Natural killer cell (primary cell): ENCODE measurements at regions not wholly inside any gene's neighbourhood (a gene's known extent, or its start where the extent isn't known, plus 50 kb on each side); places are given as distances from the start of the nearest gene placed in this dataset.

Experiments
- ATAC-seq, 3 donors: fragments of 150-1000 bp in 2 of 3; fragments of 200-7000 bp in 1 of 3; cut with Tn5 transposase; 1 replicate in 1 of 3; 2 replicates in 2 of 3; pipeline ENCODE4 v1.10.0; 2021; ENCODE audit warnings: mild to moderate bottlenecking in 2 of 3, moderate library complexity in 2 of 3
- DNase-seq, 2 donors: peaks; one replicate each; pipeline versions ENCODE4 v3.0.0 to v3.0.0-alpha.2; 2013 to 2021; ENCODE audit warnings: mixed read lengths in 1 of 2
- H3K27ac ChIP-seq: one replicate; pipeline ENCODE4 v1.5.1; 2013; ENCODE audit warnings: mild to moderate bottlenecking, low read length
- H3K27me3 ChIP-seq: one replicate; pipeline ENCODE4 v1.6.1; 2013; ENCODE audit warnings: low read length; ENCODE audit not compliant: control insufficient read depth, insufficient read depth
- H3K36me3 ChIP-seq: one replicate; pipeline ENCODE4 v1.6.1; 2013; ENCODE audit warnings: low read length; ENCODE audit not compliant: control insufficient read depth, insufficient read depth
- H3K4me1 ChIP-seq: one replicate; pipeline ENCODE4 v1.6.1; 2013; ENCODE audit warnings: low read length; ENCODE audit not compliant: control insufficient read depth, insufficient read depth
- H3K4me3 ChIP-seq: one replicate; pipeline ENCODE4 v1.5.1; 2013; ENCODE audit warnings: low read length
- H3K9me3 ChIP-seq: one replicate; pipeline ENCODE4 v1.6.1; 2013; ENCODE audit warnings: low read length; ENCODE audit not compliant: control insufficient read depth, insufficient read depth
- H3K27ac Mint-ChIP-seq, 2 donors: one replicate each; pipeline ENCODE4 v1.8.0; 2022; ENCODE audit warnings: mild to moderate bottlenecking in 2 of 2, mixed read lengths in 2 of 2, moderate library complexity in 1 of 2
- H3K27me3 Mint-ChIP-seq, 2 donors: one replicate each; pipeline ENCODE4 v1.8.0; 2022; ENCODE audit warnings: low read depth in 2 of 2, mixed read lengths in 2 of 2
- H3K36me3 Mint-ChIP-seq: one replicate; pipeline ENCODE4 v1.8.0; 2022; ENCODE audit warnings: mixed read lengths
- H3K4me1 Mint-ChIP-seq, 2 donors: one replicate each; pipeline ENCODE4 v1.8.0; 2022; ENCODE audit warnings: mixed read lengths in 2 of 2
- H3K4me3 Mint-ChIP-seq: one replicate; pipeline ENCODE4 v1.8.0; 2022; ENCODE audit warnings: mild to moderate bottlenecking, moderate library complexity, mixed read lengths
- H3K9me3 Mint-ChIP-seq, 2 donors: one replicate each; pipeline ENCODE4 v1.8.0; 2022; ENCODE audit warnings: mixed read lengths in 2 of 2
- WGBS: methylation state at CpG from one replicate; pipeline ENCODE4 v1.1.7; 2013; ENCODE audit warnings: missing lambda C conversion rate; ENCODE audit not compliant: insufficient coverage; 5-methylcytosine and 5-hydroxymethylcytosine counted together
- intact Hi-C: fragments of 100-400 bp; cut with micrococcal nuclease; formaldehyde crosslinking; loops from one replicate; pipeline ENCODE4 v1.14.2; 2022
- TF ChIP-seq, protein P1 (sequence below): fragments of 200-600 bp; IDR thresholded peaks from one replicate; pipeline ENCODE4 v1.8.0; 2022; ENCODE audit warnings: antibody characterized with exemption

DNA sequence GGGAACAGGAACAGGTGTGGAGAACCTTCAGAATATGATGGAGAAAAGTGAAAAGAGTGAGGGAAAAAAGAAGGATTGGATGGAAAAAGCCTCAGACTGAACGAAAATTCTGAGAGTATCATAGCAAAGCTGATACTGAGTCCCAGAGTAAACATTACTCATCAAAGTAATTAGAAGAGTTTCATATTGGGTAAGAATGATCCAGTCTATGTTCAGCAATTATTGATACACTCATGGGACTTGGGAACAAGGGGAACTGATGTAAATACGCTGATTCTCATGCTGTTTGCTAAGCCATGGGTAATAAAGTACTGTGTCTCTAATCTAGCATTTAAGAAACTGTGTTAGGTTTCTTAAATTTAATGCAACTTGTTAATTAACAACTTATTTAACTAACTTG lies 219.9 kb upstream of the NOL4 start:
- TF ChIP-seq, protein P1, sequence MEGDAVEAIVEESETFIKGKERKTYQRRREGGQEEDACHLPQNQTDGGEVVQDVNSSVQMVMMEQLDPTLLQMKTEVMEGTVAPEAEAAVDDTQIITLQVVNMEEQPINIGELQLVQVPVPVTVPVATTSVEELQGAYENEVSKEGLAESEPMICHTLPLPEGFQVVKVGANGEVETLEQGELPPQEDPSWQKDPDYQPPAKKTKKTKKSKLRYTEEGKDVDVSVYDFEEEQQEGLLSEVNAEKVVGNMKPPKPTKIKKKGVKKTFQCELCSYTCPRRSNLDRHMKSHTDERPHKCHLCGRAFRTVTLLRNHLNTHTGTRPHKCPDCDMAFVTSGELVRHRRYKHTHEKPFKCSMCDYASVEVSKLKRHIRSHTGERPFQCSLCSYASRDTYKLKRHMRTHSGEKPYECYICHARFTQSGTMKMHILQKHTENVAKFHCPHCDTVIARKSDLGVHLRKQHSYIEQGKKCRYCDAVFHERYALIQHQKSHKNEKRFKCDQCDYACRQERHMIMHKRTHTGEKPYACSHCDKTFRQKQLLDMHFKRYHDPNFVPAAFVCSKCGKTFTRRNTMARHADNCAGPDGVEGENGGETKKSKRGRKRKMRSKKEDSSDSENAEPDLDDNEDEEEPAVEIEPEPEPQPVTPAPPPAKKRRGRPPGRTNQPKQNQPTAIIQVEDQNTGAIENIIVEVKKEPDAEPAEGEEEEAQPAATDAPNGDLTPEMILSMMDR, result no peak
- intact Hi-C loops, result no loop called here

DNA sequence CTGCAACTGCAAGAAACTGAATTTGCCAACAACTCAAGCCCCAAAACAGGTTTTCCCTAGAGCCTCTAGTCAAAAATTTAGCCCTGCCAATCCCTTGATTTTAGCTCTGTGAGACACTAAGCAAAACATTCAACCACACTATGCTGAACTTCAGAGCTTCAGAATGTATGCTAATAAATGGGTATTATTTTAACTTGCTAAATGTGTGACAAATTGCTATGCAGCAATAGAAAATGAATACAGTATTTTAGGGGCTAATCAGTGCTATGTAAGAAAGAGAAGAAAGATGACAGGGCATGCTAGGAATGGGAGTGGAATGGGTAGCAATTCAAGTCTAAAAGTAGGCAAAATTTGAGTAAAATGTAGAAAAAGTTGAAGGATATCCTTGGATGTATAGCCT lies 223.9 kb upstream of the NOL4 start:
- Histone ChIP-seq H3K27ac (no peak overlapping the region), H3K36me3 (no peaks in the 10 kb centered on the region), H3K27me3 (no peaks in the 10 kb centered on the region), H3K4me3 (no peak overlapping the region), H3K9me3 (no peaks in the 10 kb centered on the region), H3K4me1 (no peaks in the 10 kb centered on the region)
- Mint-ChIP-seq H3K36me3 (no peaks in the 10 kb centered on the region), H3K27ac (no peak overlapping the region), H3K27me3 (no peaks in the 10 kb centered on the region), H3K9me3 (peaks cover 10 to 16% of the 10 kb centered on the region in 2 donors), H3K4me3 (no peak overlapping the region), H3K4me1 (no peaks in the 10 kb centered on the region)
- TF ChIP-seq, protein P1, result no peak
- ATAC-seq (no peak), DNase-seq (no peak)
- intact Hi-C loops, result no loop called here

More for the DNA sequence above, 219.9 kb upstream of the NOL4 start:
- Histone ChIP-seq H3K27me3 (no peaks in the 10 kb centered on the region), H3K36me3 (no peaks in the 10 kb centered on the region), H3K4me3 (no peak overlapping the region), H3K4me1 (no peaks in the 10 kb centered on the region), H3K9me3 (no peaks in the 10 kb centered on the region), H3K27ac (no peak overlapping the region)
- no peaks in the 10 kb centered on the region for H3K27me3 Mint-ChIP-seq
- H3K4me1 Mint-ChIP-seq, result no peaks in the 10 kb centered on the region
- no peak overlapping the region for H3K4me3 Mint-ChIP-seq
- no peak for DNase-seq
- peaks cover 3 to 9% of the 10 kb centered on the region in 2 donors for H3K9me3 Mint-ChIP-seq
- no peak for ATAC-seq
- H3K27ac Mint-ChIP-seq, result no peak overlapping the region
- WGBS, result 69% methylated on average over 2 of the region's 2 CpGs
- H3K36me3 Mint-ChIP-seq, result no peaks in the 10 kb centered on the region

DNA sequence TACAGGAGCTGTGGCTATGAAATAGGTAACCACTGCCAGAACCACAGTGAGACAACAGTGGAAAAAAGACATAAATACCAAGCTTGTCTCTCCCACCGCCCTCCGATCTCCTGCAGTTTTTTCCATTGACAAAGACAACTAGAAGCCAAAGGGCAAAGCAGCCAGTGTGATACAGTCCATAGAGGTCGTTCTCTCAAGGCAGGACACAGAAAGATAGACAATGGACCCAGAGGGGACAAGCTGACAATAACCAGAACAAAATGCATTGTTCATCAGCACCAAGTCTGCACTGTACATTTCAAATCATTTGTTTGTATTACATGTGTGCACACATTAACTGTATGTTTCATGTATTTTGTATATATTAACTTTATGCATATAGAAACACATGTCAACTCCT lies 233.0 kb upstream of the NOL4 start:
- ATAC-seq (no peak), DNase-seq (no peak)
- intact Hi-C loops, result no loop called here
- Histone ChIP-seq H3K9me3 (peaks cover 2% of the 10 kb centered on the region), H3K27me3 (no peaks in the 10 kb centered on the region), H3K36me3 (no peaks in the 10 kb centered on the region), H3K27ac (no peak overlapping the region), H3K4me1 (no peaks in the 10 kb centered on the region), H3K4me3 (no peak overlapping the region)
- TF ChIP-seq, protein P1, result no peak
- Mint-ChIP-seq H3K27me3 (no peaks in the 10 kb centered on the region), H3K4me3 (no peak overlapping the region), H3K27ac (no peak overlapping the region), H3K9me3 (peaks cover 9 to 10% of the 10 kb centered on the region in 2 donors), H3K36me3 (no peaks in the 10 kb centered on the region), H3K4me1 (no peaks in the 10 kb centered on the region)
- WGBS, result 85% methylated on average over 3 of the region's 3 CpGs

DNA sequence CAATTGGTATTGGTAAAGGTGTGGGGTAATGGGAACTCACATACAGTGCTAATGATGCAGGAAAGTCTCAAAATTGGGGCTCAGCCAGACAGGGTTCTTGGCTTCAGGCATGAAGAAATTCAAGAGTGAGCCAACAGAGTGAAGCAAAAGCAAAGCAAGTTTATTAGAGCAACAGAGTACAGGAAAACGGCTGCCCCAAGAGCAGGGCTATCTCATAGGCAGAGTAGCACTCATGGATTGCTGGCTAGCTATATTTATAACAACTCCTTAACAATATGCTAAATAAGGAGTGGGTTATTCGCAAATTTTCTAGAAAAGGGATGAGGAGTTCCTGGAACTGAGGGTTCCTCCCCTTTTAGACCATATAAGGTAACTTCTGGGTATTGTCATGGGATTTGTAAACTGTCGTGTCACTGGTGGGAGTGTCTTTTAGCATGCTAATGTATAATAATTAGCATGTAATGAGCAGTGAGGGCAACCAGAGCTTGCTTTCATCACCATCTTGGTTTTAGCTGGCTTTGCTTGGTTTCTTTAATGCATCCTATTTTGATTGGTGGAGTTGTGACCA lies 233.8 kb upstream of the NOL4 start:
- intact Hi-C loops, result no loop called here
- TF ChIP-seq, protein P1, result no peak
- no peak overlapping the region for H3K4me3 Mint-ChIP-seq
- no peaks in the 10 kb centered on the region for H3K36me3 Mint-ChIP-seq
- no peak for ATAC-seq
- no peak overlapping the region for H3K4me3 ChIP-seq
- H3K27me3 ChIP-seq, result no peaks in the 10 kb centered on the region
- DNase-seq, result no peak
- H3K9me3 Mint-ChIP-seq, result peaks cover 7 to 9% of the 10 kb centered on the region in 2 donors
- peaks cover 2% of the 10 kb centered on the region for H3K9me3 ChIP-seq
- 74% methylated on average over 2 of the region's 3 CpGs for WGBS
- no peaks in the 10 kb centered on the region for H3K27me3 Mint-ChIP-seq
- H3K36me3 ChIP-seq, result no peaks in the 10 kb centered on the region
- no peaks in the 10 kb centered on the region for H3K4me1 ChIP-seq
- H3K4me1 Mint-ChIP-seq, result no peaks in the 10 kb centered on the region
- H3K27ac ChIP-seq, result no peak overlapping the region
- H3K27ac Mint-ChIP-seq, result no peak overlapping the region
